22Rv1 (cell line): ENCODE measurements at regions not wholly inside any gene's neighbourhood (a gene's known extent, or its start where the extent isn't known, plus 50 kb on each side); places are given as distances from the start of the nearest gene placed in this dataset.

ENCODE experiments used
- CTCF ChIP-seq: fragments of 450-650 bp; IDR thresholded peaks from 2 replicates; pipeline ENCODE4 v1.5.1; 2017; ENCODE audit warnings: mild to moderate bottlenecking
- ZFX ChIP-seq: fragments of 450-650 bp; IDR thresholded peaks from 2 replicates; pipeline ENCODE4 v1.6.1; 2017; ENCODE audit warnings: antibody characterized with exemption, borderline replicate concordance

- TF ChIP-seq ZFX (no peak), CTCF (no peak)
Observed at GRCh38 chr13:74731731-74732130, 597.5 kb upstream of the KLF12 start.
